T-cell (primary cell): ENCODE measurements at regions not wholly inside any gene's neighbourhood (a gene's known extent, or its start where the extent isn't known, plus 50 kb on each side); places are given as distances from the start of the nearest gene placed in this dataset.

Experiments
- ATAC-seq, 4 experiments: fragments of 200-7000 bp in 3 of 4; fragments of 150-1000 bp in 1 of 4; cut with Tn5 transposase; replicated peaks in 1 of 4; 1 replicate in 3 of 4; 2 replicates in 1 of 4; pipeline ENCODE4 v1.10.0; 2021; ENCODE audit warnings: moderate library complexity in 3 of 4, mild to moderate bottlenecking in 2 of 4, moderate number of reproducible peaks in 1 of 4
- CTCF ChIA-PET, 2 donors: fragments of 300-600 bp; sonication (Branson Sonifier 250); formaldehyde crosslinking; loops; one replicate each; lab custom pipeline; 2022; ENCODE audit warnings: antibody characterized with exemption in 2 of 2; lab: Charles Lee
- POLR2A ChIA-PET, 2 donors: fragments of 300-600 bp; sonication (Branson Sonifier 250); formaldehyde crosslinking; loops; one replicate each; lab custom pipeline; 2022; ENCODE audit warnings: antibody characterized with exemption in 2 of 2; lab: Charles Lee
- DNase-seq, 35 experiments: peaks; one replicate each; pipeline versions ENCODE4 v3.0.0 to v3.0.0-alpha.2; 2013 to 2023
- H3K27ac ChIP-seq: one replicate; pipeline ENCODE4 v1.5.1; 2013; ENCODE audit warnings: low read length
- H3K27me3 ChIP-seq, 2 experiments: replicated peaks in 1 of 2; 1 replicate in 1 of 2; 2 replicates in 1 of 2; pipeline versions ENCODE4 v1.6.1 to v1.7.0; 2013; ENCODE audit warnings: low read length in 1 of 2, mixed read lengths in 1 of 2; ENCODE audit not compliant: control insufficient read depth in 2 of 2, insufficient read depth in 2 of 2; ENCODE audit errors: extremely low read depth in 1 of 2
- H3K36me3 ChIP-seq, 2 donors: 1 replicate in 1 of 2; 2 replicates in 1 of 2; pipeline versions ENCODE4 v1.6.1 to v1.7.0; 2013; ENCODE audit warnings: low read length in 1 of 2; ENCODE audit not compliant: control insufficient read depth in 2 of 2, insufficient read depth in 1 of 2; ENCODE audit errors: extremely low read depth in 1 of 2
- H3K4me1 ChIP-seq, 2 experiments: 1 replicate in 1 of 2; 2 replicates in 1 of 2; pipeline versions ENCODE4 v1.6.1 to v1.7.0; 2013; ENCODE audit warnings: low read length in 2 of 2, mixed read lengths in 1 of 2; ENCODE audit not compliant: insufficient read depth in 2 of 2, control insufficient read depth in 1 of 2; ENCODE audit errors: extremely low read depth in 1 of 2
- H3K4me3 ChIP-seq, 2 donors: 1 replicate in 1 of 2; 2 replicates in 1 of 2; pipeline versions ENCODE4 v1.5.1 to v1.7.0; 2013; ENCODE audit warnings: mild to moderate bottlenecking in 2 of 2, low read length in 1 of 2, moderate library complexity in 1 of 2; ENCODE audit not compliant: control insufficient read depth in 1 of 2; ENCODE audit errors: extremely low read depth in 1 of 2
- H3K9me3 ChIP-seq: 2 replicates; pipeline ENCODE4 v1.7.0; 2013
- H3K27ac Mint-ChIP-seq, 2 donors: one replicate each; pipeline ENCODE4 v1.8.0; 2020 to 2021; ENCODE audit warnings: mild to moderate bottlenecking in 2 of 2, mixed read lengths in 2 of 2
- H3K27me3 Mint-ChIP-seq, 2 donors: one replicate each; pipeline ENCODE4 v1.8.0; 2021 to 2022; ENCODE audit warnings: mixed read lengths in 2 of 2
- H3K36me3 Mint-ChIP-seq: one replicate; pipeline ENCODE4 v1.8.0; 2021; ENCODE audit warnings: mixed read lengths
- H3K4me1 Mint-ChIP-seq, 3 donors: one replicate each; pipeline ENCODE4 v1.8.0; 2020 to 2022; ENCODE audit warnings: mixed read lengths in 3 of 3, mild to moderate bottlenecking in 1 of 3
- H3K4me3 Mint-ChIP-seq, 3 donors: one replicate each; pipeline ENCODE4 v1.8.0; 2020 to 2022; ENCODE audit warnings: mild to moderate bottlenecking in 3 of 3, mixed read lengths in 3 of 3, moderate library complexity in 3 of 3
- H3K9me3 Mint-ChIP-seq, 3 donors: one replicate each; pipeline ENCODE4 v1.8.0; 2020 to 2022; ENCODE audit warnings: mixed read lengths in 3 of 3
- WGBS: methylation state at CpG from one replicate; pipeline ENCODE4 v1.1.5; 2013; ENCODE audit warnings: missing lambda C conversion rate; ENCODE audit not compliant: insufficient coverage; 5-methylcytosine and 5-hydroxymethylcytosine counted together

GRCh38 chr3:55246033-55246432 is 241.1 kb downstream of the WNT5A start:
- H3K4me3 ChIP-seq, result no peak overlapping the region
- ATAC-seq (no peak), DNase-seq (no peak)
- no CpG with 5 or more reads among the region's 5 CpGs for WGBS
- H3K36me3 Mint-ChIP-seq, result no peaks in the 10 kb centered on the region
- H3K4me1 ChIP-seq, result no peaks in the 10 kb centered on the region
- no peak overlapping the region for H3K4me3 Mint-ChIP-seq
- H3K36me3 ChIP-seq, result no peaks in the 10 kb centered on the region
- H3K27ac ChIP-seq, result no peak overlapping the region
- H3K27me3 Mint-ChIP-seq, result peaks cover 0 to 4% of the 10 kb centered on the region in 2 donors
- CTCF ChIA-PET, result no interaction called here
- no peaks in the 10 kb centered on the region for H3K27me3 ChIP-seq
- no peaks in the 10 kb centered on the region for H3K9me3 ChIP-seq
- POLR2A ChIA-PET, result no interaction called here
- no peaks in the 10 kb centered on the region for H3K4me1 Mint-ChIP-seq
- peaks cover 7 to 40% (median 11%) of the 10 kb centered on the region in 3 donors for H3K9me3 Mint-ChIP-seq
- no peak overlapping the region for H3K27ac Mint-ChIP-seq

GRCh38 chr3:55245351-55245750 is 241.8 kb downstream of the WNT5A start:
- POLR2A ChIA-PET, result no interaction called here
- Histone ChIP-seq H3K4me1 (no peaks in the 10 kb centered on the region), H3K36me3 (no peaks in the 10 kb centered on the region), H3K4me3 (no peak overlapping the region), H3K27ac (no peak overlapping the region), H3K9me3 (no peaks in the 10 kb centered on the region), H3K27me3 (no peaks in the 10 kb centered on the region)
- ATAC-seq, result no peak
- Mint-ChIP-seq H3K4me1 (no peaks in the 10 kb centered on the region), H3K9me3 (peaks cover 9 to 37% (median 12%) of the 10 kb centered on the region in 3 donors), H3K4me3 (no peak overlapping the region), H3K27me3 (peaks cover 0 to 4% of the 10 kb centered on the region in 2 donors), H3K36me3 (no peaks in the 10 kb centered on the region), H3K27ac (no peak overlapping the region)
- CTCF ChIA-PET, result no interaction called here
- 50% methylated on average over 2 of the region's 2 CpGs for WGBS
- no peak for DNase-seq

DNA sequence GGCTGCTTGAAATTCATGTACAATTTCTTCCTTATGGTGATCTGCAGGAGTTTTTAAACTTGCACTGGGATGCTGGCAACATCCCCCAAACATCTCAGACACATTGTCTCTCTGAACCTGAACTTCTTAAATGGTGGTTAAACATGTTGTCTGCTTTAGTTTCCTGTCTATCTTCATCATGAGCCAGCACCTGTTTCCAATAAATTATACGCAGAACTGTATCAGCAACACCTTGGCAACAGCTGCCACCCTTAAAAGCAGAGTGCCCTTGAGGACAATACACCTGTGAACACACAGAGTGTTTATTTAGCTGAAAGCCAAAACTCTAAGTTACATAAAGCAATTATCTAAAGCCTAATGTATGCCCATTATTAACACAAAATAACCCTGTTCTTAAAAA is 242.9 kb downstream of the WNT5A start:
- Histone ChIP-seq H3K27me3 (no peaks in the 10 kb centered on the region), H3K36me3 (no peaks in the 10 kb centered on the region), H3K27ac (no peak overlapping the region), H3K4me3 (no peak overlapping the region), H3K4me1 (no peaks in the 10 kb centered on the region), H3K9me3 (no peaks in the 10 kb centered on the region)
- Mint-ChIP-seq H3K4me1 (no peaks in the 10 kb centered on the region), H3K36me3 (no peaks in the 10 kb centered on the region), H3K4me3 (no peak overlapping the region), H3K9me3 (peaks cover 6 to 27% (median 11%) of the 10 kb centered on the region in 3 donors), H3K27me3 (peaks cover 0 to 4% of the 10 kb centered on the region in 2 donors), H3K27ac (no peak overlapping the region)
- WGBS, result 100% methylated on average over 1 of the region's 1 CpG
- DNase-seq (no peak), ATAC-seq (no peak)
- POLR2A ChIA-PET, result no interaction called here
- CTCF ChIA-PET, result no interaction called here

- Histone ChIP-seq H3K4me1 (no peaks in the 10 kb centered on the region), H3K9me3 (no peaks in the 10 kb centered on the region), H3K4me3 (no peak overlapping the region), H3K27ac (no peak overlapping the region), H3K36me3 (no peaks in the 10 kb centered on the region), H3K27me3 (no peaks in the 10 kb centered on the region)
- ChIA-PET POLR2A (no interaction called here), CTCF (no interaction called here)
- Mint-ChIP-seq H3K4me3 (no peak overlapping the region), H3K9me3 (peaks cover 7 to 27% (median 8%) of the 10 kb centered on the region in 3 donors), H3K4me1 (no peaks in the 10 kb centered on the region), H3K27me3 (peaks cover 0 to 4% of the 10 kb centered on the region in 2 donors), H3K27ac (no peak overlapping the region), H3K36me3 (no peaks in the 10 kb centered on the region)
- DNase-seq, result no peak
- ATAC-seq, result no peak
- 74% methylated on average over 3 of the region's 9 CpGs for WGBS
Observed at GRCh38 chr3:55243678-55244077, 243.4 kb downstream of the WNT5A start.

GRCh38 chr3:55242921-55243320 is 244.2 kb downstream of the WNT5A start:
- Mint-ChIP-seq H3K9me3 (peaks cover 5 to 25% (median 6%) of the 10 kb centered on the region in 3 donors), H3K4me1 (no peaks in the 10 kb centered on the region), H3K27ac (no peak overlapping the region), H3K36me3 (no peaks in the 10 kb centered on the region), H3K27me3 (peaks cover 0 to 6% of the 10 kb centered on the region in 2 donors), H3K4me3 (no peak overlapping the region)
- Histone ChIP-seq H3K27me3 (no peaks in the 10 kb centered on the region), H3K4me3 (no peak overlapping the region), H3K9me3 (no peaks in the 10 kb centered on the region), H3K36me3 (no peaks in the 10 kb centered on the region), H3K4me1 (no peaks in the 10 kb centered on the region), H3K27ac (no peak overlapping the region)
- ChIA-PET POLR2A (no interaction called here), CTCF (no interaction called here)
- ATAC-seq, result no peak
- WGBS, result 60% methylated on average over 1 of the region's 4 CpGs
- no peak for DNase-seq

DNA sequence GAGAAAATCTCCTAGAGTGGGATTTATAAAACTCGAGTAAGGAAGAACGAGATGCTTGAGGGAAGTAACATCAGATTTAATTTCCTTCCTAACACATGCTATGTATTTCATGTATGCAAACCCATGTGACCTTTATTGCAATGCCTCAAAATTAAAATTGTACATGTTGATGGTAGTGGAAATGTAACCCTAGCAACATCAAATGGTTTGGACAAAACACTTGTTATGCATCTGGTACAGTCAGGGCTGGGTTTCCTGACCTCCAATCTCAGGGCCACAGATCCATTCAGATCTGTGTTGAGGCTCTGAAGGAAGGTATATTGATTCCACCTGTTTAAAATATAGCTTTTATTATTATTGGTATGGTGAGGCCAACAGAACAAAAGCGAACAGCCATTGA is 246.0 kb downstream of the WNT5A start:
- no peak overlapping the region for H3K4me3 ChIP-seq
- H3K9me3 ChIP-seq, result no peaks in the 10 kb centered on the region
- DNase-seq (no peak), ATAC-seq (no peak)
- Mint-ChIP-seq H3K36me3 (no peaks in the 10 kb centered on the region), H3K4me3 (no peak overlapping the region), H3K4me1 (no peaks in the 10 kb centered on the region), H3K27me3 (peaks cover 0 to 3% of the 10 kb centered on the region in 2 donors), H3K27ac (no peak overlapping the region), H3K9me3 (peaks cover 10 to 25% (median 11%) of the 10 kb centered on the region in 3 donors)
- ChIA-PET CTCF (no interaction called here), POLR2A (no interaction called here)
- 83% methylated on average over 1 of the region's 3 CpGs for WGBS
- H3K4me1 ChIP-seq, result no peaks in the 10 kb centered on the region
- no peak overlapping the region for H3K27ac ChIP-seq
- H3K36me3 ChIP-seq, result no peaks in the 10 kb centered on the region
- no peaks in the 10 kb centered on the region for H3K27me3 ChIP-seq

GRCh38 chr3:55235416-55235815 is 251.7 kb downstream of the WNT5A start:
- Histone ChIP-seq H3K27ac (no peak overlapping the region), H3K27me3 (no peaks in the 10 kb centered on the region), H3K4me3 (no peak overlapping the region), H3K9me3 (no peaks in the 10 kb centered on the region), H3K4me1 (no peaks in the 10 kb centered on the region), H3K36me3 (no peaks in the 10 kb centered on the region)
- H3K27me3 Mint-ChIP-seq, result peaks cover 0 to 3% of the 10 kb centered on the region in 2 donors
- no peak overlapping the region for H3K4me3 Mint-ChIP-seq
- POLR2A ChIA-PET, result no interaction called here
- H3K27ac Mint-ChIP-seq, result no peak overlapping the region
- H3K36me3 Mint-ChIP-seq, result no peaks in the 10 kb centered on the region
- ATAC-seq (no peak), DNase-seq (no peak)
- peaks cover 8 to 27% (median 15%) of the 10 kb centered on the region in 3 donors for H3K9me3 Mint-ChIP-seq
- CTCF ChIA-PET, result no interaction called here
- no peaks in the 10 kb centered on the region for H3K4me1 Mint-ChIP-seq
